Astrocyte of the spinal cord (primary cell): ENCODE measurements at regions not wholly inside any gene's neighbourhood (a gene's known extent, or its start where the extent isn't known, plus 50 kb on each side); places are given as distances from the start of the nearest gene placed in this dataset.

ENCODE experiments used
- DNase-seq: peaks from one replicate; pipeline ENCODE4 v3.0.0; 2011; ENCODE audit warnings: low read depth, low spot score
- H3K4me3 ChIP-seq: 2 replicates; pipeline ENCODE4 v1.5.1; 2011; ENCODE audit warnings: low read depth, mild to moderate bottlenecking, low read length, moderate library complexity
- in situ Hi-C: cut with HindIII; loops from 2 replicates; pipeline ENCODE4 v1.10.0; 2017; ENCODE audit warnings: low sequenced_read_pairs
- TF ChIP-seq, protein P1 (sequence below): IDR thresholded peaks from 2 replicates; pipeline ENCODE4 v1.5.1; 2012; ENCODE audit warnings: low read depth, mild to moderate bottlenecking, low read length, inconsistent platforms

DNA sequence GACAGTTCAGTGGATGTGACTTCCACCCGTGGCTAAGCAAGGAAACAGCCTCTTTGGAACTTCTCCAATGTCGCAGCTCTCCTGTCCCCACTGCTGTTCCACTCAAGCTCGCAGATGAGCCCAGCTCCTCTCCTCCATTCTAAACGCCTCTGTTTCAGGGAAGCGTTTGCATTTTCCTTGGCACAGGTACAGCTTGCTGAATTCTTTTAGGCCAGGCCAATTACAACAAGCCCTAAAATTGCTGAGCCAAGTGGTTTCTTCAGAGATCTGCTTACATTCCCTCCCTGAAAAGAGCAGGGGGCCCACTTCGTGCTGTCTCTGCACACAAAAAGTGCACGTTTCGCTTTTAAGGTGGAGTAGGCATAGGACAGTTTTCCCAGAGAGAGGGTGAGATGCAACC lies 91.5 kb upstream of the BLID start:
- in situ Hi-C loops, result no loop called here
- DNase-seq, result peak; percentile 91

DNA sequence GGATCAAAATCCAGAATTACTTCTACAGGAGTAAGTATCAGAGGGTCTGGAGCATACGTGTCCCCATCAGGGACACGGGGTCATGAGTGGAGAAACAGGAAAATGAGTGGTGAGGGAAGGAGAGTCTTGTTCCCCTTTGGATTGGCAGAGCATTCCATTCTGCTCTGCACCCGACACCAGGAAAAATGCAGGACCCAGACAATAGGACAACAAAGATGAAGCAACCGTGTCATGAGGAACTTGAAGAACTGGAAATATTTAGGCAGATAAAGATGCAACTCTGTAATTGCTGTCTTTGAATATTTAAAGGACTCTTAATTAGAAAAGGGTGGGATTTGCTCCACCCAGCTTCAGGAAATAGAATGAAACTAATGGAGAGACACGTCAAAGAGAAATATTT lies 89.0 kb upstream of the BLID start:
- in situ Hi-C loops, result no loop called here
- H3K4me3 ChIP-seq, result no peak overlapping the region
- DNase-seq, result no peak
- TF ChIP-seq, protein P1, sequence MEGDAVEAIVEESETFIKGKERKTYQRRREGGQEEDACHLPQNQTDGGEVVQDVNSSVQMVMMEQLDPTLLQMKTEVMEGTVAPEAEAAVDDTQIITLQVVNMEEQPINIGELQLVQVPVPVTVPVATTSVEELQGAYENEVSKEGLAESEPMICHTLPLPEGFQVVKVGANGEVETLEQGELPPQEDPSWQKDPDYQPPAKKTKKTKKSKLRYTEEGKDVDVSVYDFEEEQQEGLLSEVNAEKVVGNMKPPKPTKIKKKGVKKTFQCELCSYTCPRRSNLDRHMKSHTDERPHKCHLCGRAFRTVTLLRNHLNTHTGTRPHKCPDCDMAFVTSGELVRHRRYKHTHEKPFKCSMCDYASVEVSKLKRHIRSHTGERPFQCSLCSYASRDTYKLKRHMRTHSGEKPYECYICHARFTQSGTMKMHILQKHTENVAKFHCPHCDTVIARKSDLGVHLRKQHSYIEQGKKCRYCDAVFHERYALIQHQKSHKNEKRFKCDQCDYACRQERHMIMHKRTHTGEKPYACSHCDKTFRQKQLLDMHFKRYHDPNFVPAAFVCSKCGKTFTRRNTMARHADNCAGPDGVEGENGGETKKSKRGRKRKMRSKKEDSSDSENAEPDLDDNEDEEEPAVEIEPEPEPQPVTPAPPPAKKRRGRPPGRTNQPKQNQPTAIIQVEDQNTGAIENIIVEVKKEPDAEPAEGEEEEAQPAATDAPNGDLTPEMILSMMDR, result no peak

More for the DNA sequence above, 91.5 kb upstream of the BLID start:
- H3K4me3 ChIP-seq, result peak overlapping the region; percentile 37
- TF ChIP-seq, protein P1, result no peak

DNA sequence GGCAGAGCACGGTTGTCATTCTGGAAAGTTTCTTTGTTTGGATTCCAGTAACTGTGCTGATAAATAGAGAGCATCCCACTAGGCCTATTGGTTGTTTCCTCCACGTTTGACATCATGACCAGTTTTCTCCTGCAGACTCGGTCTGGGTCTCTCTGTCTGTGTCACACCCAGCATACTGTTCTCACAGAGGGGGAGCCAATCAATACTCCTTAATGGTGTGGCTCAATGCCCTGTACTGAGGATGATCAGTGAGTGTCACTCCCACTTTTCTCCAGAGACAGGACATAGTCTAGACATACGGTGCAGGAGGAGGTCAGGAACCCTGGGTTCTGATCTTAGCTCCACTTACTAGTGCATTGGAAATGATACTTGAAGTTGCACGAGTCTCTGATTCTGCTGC lies 88.2 kb upstream of the BLID start:
- H3K4me3 ChIP-seq, result no peak overlapping the region
- TF ChIP-seq, protein P1, result no peak
- in situ Hi-C loops, result no loop called here
- peak; percentile 55 for DNase-seq

DNA sequence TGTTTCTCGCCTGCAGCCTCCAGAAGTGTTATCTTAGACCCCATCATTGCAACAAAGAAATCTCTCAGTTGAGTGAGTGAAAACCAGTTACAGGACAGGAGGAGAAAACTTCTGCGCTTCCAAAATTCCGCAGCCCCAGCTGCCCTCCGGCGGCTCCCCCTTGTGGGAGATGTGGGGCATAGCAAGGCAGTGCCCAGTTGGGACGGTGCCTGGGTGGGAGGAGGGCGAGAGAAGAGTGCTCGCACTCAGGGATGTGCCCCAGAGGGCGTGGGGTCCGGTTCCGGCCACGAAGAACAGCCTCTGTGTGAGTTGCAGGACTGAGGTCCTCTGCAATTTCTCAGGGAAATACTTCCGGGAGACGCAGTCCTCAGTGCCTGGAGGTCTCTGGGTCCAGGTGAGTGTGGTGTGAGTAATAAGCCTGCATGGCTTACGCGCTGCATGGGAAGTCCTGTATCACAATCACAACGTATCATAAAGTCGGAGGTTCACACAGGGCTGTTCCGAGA lies 87.0 kb upstream of the BLID start:
- TF ChIP-seq, protein P1, result peak; percentile 100
- in situ Hi-C loops, result no loop called here
- peak overlapping the region; percentile 55 for H3K4me3 ChIP-seq
- peak; percentile 85 for DNase-seq

DNA sequence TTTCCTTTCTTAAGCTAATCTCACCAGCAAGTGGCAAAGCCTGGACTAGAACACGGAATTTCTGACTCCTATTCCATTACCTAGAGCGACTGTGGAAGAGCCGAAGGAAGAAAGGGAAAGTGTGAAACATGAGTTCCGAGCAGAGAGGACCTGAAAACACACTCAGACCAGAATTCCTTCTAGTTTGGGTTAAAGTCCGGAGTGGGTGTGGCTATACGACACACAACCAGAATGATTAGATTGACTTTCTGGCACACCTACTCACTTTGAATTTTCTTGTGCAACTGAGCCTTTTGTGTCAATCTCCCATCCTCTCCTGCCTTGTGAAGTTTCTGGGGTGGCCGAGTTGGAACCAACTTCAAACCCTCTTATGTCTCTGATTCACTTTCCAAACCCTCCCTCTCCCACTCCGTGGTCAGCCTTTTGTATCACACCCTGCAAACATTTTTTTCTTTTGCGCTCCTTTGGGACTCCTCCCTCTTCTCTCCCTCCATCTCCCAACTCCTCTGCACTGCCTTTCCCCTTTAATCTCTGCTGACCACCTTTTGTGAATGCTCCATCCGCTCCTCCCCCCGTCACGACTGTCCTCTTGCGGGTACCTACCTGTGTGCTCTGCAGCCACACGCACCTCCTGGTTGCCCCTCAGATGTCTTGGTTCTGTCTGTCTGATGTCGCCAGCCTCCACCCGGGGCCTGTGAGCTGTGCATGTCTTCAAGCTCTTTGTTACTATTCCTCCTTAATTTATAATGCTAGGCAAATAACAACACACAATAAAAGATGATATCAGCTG lies 86.3 kb upstream of the BLID start:
- in situ Hi-C loops, result no loop called here
- TF ChIP-seq, protein P1, result no peak
- peak overlapping the region; percentile 55 for H3K4me3 ChIP-seq
- peak; percentile 90 for DNase-seq

DNA sequence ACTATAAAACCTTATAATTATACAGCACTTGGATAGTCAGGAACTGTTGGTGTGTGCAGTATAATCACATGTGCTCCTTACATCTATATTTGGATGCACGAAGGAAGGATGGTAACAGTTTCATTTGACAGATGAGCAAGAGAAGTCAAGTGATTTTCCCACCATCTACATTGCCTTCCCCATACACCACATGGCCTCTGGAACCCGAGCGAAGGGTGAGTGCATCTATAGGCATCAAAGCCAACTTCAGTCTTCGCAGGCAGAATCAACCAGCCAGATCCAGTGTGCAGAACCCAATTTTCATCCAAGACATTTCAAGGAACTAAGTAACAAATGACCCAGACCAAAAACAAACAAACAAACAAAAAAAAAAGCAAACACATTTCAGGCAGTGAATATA lies 85.1 kb upstream of the BLID start:
- TF ChIP-seq, protein P1, result no peak

More for the DNA sequence above, 85.1 kb upstream of the BLID start:
- in situ Hi-C loops, result no loop called here
- DNase-seq, result no peak
- H3K4me3 ChIP-seq, result peak overlapping the region; percentile 55
